Activated CD8-positive, alpha-beta memory T cell treated with anti-CD3 and anti-CD28 coated beads for 1 hour (primary cell): ENCODE measurements at regions not wholly inside any gene's neighbourhood (a gene's known extent, or its start where the extent isn't known, plus 50 kb on each side); places are given as distances from the start of the nearest gene placed in this dataset.
"Not testable (repeated sequence)": the region's sequence is repeated elsewhere in the genome, so short reads cannot be mapped to it uniquely, and the experiment has no call there.

ENCODE experiments used
- DNase-seq, 2 donors: peaks; one replicate each; pipeline ENCODE4 v3.0.0-alpha.2; 2020; ENCODE audit warnings: low read depth in 1 of 2; ENCODE audit errors: extremely low read depth in 1 of 2

GRCh38 chr13:50153876-50154275, 138.6 kb downstream of the KCNRG start:
- DNase-seq, result no peak

DNA sequence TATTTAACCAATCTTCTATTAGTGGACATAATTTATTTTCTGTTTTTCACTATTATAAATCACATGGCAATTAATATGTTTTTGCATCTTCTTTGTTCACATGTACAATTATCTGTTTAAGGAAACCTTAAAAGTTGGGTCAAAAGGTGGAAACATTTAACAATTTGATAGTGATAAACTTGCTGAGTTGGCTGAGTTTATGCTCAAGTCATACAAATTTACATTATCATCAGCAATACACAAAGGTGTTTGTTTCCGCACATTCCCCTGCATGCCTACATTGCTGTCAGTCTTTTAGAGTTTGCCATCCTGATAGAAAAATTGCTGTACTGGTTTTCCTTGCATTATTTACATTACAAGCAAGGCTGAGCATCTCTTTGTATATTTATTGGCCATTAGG, 139.5 kb downstream of the KCNRG start:
- no peak for DNase-seq

GRCh38 chr13:50156140-50156539, 140.9 kb downstream of the KCNRG start:
- no peak for DNase-seq

GRCh38 chr13:50156561-50157127, 141.4 kb downstream of the KCNRG start:
- DNase-seq, result no peak

GRCh38 chr13:50158385-50159165, 143.3 kb downstream of the KCNRG start:
- no peak for DNase-seq

- no peak for DNase-seq
Observed at GRCh38 chr13:50159607-50160006, 144.4 kb downstream of the KCNRG start.

DNA sequence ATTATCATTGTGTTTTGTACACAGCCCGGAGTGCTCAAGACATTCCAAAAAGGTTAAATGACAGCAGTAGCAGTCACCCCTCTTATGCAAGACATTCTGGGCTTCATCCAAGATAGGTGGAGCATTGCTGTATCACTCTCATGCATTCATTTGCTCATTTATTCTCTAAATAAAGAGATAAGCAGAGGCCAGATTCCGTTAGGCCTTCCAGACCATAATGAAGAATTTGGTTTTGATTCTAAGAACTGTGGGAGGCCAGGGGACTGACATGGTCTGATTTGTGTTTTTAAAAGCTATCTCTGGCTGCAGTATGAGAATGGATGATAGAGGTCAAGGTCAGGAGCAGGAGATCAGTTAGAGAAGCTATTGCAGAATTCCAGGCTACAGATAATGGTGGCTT, 145.8 kb downstream of the KCNRG start:
- no peak for DNase-seq

DNA sequence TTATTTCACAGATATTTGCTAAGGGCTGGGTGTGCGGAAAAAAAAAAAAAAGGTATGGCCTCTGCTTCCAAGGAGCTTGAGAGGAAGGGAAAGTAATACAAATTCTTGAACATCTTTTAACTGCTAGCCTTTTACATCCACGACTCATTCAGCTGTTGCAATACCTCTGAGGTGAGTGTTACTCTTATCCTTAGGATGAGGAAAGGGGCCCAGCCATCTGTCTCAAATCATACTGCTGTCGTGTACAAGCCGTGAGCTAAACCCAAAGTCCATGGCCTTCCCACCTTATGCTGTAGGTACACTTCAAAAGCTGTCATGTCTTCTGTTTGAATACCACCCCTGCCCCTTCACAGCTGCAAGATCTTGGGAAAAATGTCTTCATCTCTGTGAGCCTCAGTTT, 146.8 kb downstream of the KCNRG start:
- no peak for DNase-seq

DNA sequence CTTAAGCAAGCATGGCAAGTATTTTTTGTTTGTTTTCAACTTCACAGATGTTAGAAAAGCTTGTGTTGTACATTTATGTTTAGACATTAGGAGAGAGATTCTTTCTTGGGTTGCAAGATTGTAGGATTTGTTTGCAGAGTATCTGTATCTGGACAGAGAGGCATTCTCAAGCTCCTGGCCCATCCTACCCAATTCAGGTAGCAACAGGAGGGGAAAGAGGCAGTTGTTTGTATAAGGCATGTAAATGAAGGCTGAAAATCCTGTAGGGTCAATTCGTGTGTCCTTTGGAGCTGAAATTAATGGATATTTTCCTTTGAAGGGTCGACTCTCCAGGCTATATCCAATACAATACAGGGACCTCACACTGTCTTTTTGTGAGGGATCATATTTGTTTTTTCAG, 147.3 kb downstream of the KCNRG start:
- no peak for DNase-seq

GRCh38 chr13:50167224-50167947, 152.1 kb downstream of the KCNRG start:
- DNase-seq, result no peak

GRCh38 chr13:50167967-50168366, 152.7 kb downstream of the KCNRG start:
- DNase-seq, result no peak

GRCh38 chr13:50168786-50169185, 153.5 kb downstream of the KCNRG start:
- no peak for DNase-seq

DNA sequence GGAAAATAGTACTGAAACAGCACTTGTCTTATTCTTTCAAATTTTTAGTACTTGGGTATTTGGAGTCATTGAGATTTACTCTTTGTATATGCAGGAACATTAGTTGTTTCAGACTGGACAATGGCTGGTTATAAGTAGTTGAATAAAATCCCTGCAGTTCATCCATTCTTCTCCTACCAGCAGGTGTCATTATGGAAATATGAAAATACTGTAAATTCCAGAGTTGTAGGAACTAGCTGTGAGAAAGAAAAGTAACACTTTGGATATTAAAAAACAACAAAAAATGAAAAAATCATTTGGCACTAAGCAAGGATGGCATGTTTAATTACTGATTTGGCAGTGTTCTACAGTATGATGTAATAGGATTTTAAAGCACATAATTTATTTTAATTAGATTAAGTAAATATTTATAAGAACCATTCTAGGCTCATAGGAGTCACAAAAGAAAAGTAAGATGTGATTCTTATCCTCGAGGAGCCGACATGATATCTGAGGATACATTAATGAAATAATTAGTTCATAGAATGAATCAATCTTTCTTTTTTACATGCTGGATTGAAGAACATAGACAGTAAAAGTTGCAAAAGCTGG, 155.3 kb downstream of the KCNRG start:
- no peak for DNase-seq

DNA sequence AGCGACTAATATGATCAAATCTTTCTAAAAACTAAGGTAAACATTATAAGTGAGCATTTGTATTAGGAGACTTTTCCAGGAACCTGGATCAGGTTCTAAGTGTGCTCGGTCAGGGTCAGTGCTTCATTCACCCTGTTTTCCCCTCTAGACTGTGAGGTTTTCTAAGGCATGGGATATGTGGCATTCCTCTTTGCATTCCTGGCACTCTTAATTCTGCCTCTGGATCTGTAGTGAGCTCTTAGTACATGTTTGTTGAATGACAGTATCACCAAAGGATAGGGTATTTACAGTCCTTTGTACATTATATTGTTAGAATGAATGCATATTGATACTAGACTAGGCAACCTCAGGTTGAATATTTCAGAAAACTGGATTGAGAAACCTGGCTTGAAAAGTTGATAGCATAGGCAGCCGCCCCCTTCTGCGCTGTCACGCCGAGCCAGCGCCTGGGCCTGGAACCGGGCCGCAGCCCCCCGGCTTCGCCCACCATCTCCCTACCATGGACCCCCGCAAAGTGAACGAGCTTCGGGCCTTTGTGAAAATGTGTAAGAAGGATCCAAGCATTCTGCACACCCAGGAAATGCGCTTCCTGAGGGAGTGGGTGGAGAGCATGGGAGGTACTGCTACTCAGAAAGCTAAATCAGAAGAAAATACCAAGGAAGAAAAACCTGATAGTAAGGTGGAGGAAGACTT, 156.5 kb downstream of the KCNRG start:
- no peak for DNase-seq

DNA sequence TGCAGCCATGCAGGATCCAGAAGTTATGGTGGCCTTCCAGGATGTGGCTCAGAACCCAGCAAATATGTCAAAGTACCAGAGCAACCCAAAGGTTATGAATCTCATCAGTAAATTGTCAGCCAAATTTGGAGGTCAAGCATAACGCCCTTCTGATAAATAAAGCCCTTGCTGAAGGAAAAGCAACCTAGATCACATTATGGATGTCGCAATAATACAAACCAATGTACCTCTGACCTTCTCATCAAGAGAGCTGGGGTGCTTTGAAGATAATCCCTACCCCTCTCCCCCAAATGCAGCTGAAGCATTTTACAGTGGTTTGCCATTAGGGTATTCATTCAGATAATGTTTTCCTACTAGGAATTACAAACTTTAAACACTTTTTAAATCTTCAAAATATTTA, 157.8 kb downstream of the KCNRG start:
- not testable (repeated sequence) for DNase-seq

DNA sequence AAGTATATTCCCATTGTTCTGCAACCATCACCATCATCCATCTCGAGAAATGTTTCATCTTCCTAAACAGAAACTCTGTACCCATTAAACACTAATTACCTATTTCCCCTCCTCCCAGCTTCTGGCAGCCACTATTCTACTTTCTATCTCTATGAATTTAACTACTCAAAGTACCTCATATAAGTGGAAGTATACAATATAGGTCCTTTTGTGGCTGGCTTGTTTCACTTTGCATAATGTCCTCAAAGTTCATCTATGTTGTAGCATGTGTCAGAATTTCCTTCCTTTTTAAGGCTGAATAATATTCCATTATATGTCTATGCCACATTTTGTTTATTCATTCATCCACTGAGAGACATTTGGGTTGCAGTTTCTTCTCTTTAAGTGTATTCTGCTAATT, 159.4 kb downstream of the KCNRG start:
- DNase-seq, result no peak

DNA sequence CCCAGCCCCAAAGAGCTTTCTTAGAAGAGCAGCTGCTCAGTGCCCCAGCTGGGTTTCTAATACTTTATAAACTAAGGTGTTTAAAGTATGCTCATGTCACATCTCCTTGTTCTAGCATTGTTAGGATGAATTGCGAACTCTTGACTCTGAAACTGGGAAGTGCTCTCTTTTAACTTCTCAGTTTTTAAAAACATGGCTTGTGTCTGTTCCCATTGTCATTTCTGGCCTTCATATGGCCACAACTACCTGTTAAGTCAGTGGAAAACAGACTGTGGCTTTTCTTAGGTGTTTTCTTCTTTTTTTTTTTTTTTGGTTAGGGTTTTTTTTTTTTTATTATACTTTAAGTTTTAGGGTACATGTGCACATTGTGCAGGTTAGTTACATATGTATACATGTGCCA, 164.7 kb downstream of the KCNRG start:
- DNase-seq, result no peak

GRCh38 chr13:50185769-50186763, 170.8 kb downstream of the KCNRG start:
- DNase-seq, result not testable (repeated sequence)

GRCh38 chr13:50187352-50188029, 172.2 kb downstream of the KCNRG start:
- no peak for DNase-seq
